HEK293 (cell line): ENCODE measurements at regions not wholly inside any gene's neighbourhood (a gene's known extent, or its start where the extent isn't known, plus 50 kb on each side); places are given as distances from the start of the nearest gene placed in this dataset.

Experiments
- GLI4 ChIP-seq: fragments of 450-650 bp; formaldehyde crosslinking; IDR thresholded peaks from 2 replicates; pipeline ENCODE4 v1.5.1; 2016; ENCODE audit warnings: missing biosample characterization, missing genetic modification characterization
- IKZF3 ChIP-seq: fragments of 450-650 bp; IDR thresholded peaks from 2 replicates; pipeline ENCODE4 v1.5.0; 2018; ENCODE audit warnings: missing biosample characterization, mild to moderate bottlenecking, missing genetic modification characterization, moderate library complexity
- KLF8 ChIP-seq: fragments of 450-650 bp; formaldehyde crosslinking; IDR thresholded peaks from 2 replicates; pipeline ENCODE4 v1.5.1; 2016; ENCODE audit warnings: missing biosample characterization, missing genetic modification characterization
- PRDM2 ChIP-seq: fragments of 450-650 bp; formaldehyde crosslinking; IDR thresholded peaks from 2 replicates; pipeline ENCODE4 v1.5.1; 2016; ENCODE audit warnings: missing biosample characterization, missing genetic modification characterization, borderline replicate concordance
- ZFHX2 ChIP-seq: fragments of 450-650 bp; formaldehyde crosslinking; conservative IDR thresholded peaks from 2 replicates; pipeline ENCODE4 v1.5.1; 2016; ENCODE audit warnings: missing biosample characterization, missing genetic modification characterization
- ZFP41 ChIP-seq: fragments of 450-650 bp; formaldehyde crosslinking; IDR thresholded peaks from 2 replicates; pipeline ENCODE4 v1.5.1; 2016; ENCODE audit warnings: missing biosample characterization, missing genetic modification characterization, borderline replicate concordance
- ZNF146 ChIP-seq: fragments of 450-650 bp; formaldehyde crosslinking; IDR thresholded peaks from 2 replicates; pipeline ENCODE4 v1.5.1; 2016; ENCODE audit warnings: missing biosample characterization, missing genetic modification characterization
- ZNF473 ChIP-seq: fragments of 450-650 bp; formaldehyde crosslinking; IDR thresholded peaks from 2 replicates; pipeline ENCODE4 v1.5.1; 2017; ENCODE audit warnings: missing biosample characterization, missing genetic modification characterization
- ZNF529 ChIP-seq: fragments of 450-650 bp; formaldehyde crosslinking; IDR thresholded peaks from 2 replicates; pipeline ENCODE4 v1.5.1; 2017; ENCODE audit warnings: missing genetic modification characterization, missing biosample characterization; ENCODE audit not compliant: insufficient replicate concordance
- ZNF530 ChIP-seq: fragments of 450-650 bp; formaldehyde crosslinking; IDR thresholded peaks from 2 replicates; pipeline ENCODE4 v1.5.1; 2016; ENCODE audit warnings: low read depth, missing biosample characterization, missing genetic modification characterization
- ZNF610 ChIP-seq: fragments of 450-650 bp; formaldehyde crosslinking; IDR thresholded peaks from 2 replicates; pipeline ENCODE4 v1.5.1; 2016; ENCODE audit warnings: missing biosample characterization, missing genetic modification characterization, borderline replicate concordance
- ZNF639 ChIP-seq: fragments of 450-650 bp; formaldehyde crosslinking; IDR thresholded peaks from 2 replicates; pipeline ENCODE4 v1.5.1; 2016; ENCODE audit warnings: missing biosample characterization, missing genetic modification characterization
- ZNF677 ChIP-seq: fragments of 450-650 bp; IDR thresholded peaks from 2 replicates; pipeline ENCODE4 v1.5.0; 2018; ENCODE audit warnings: missing biosample characterization, mild to moderate bottlenecking, missing genetic modification characterization, moderate library complexity
- ZNF701 ChIP-seq: fragments of 450-650 bp; formaldehyde crosslinking; IDR thresholded peaks from 2 replicates; pipeline ENCODE4 v1.5.1; 2016; ENCODE audit warnings: missing biosample characterization, missing genetic modification characterization
- ZNF707 ChIP-seq: fragments of 450-650 bp; formaldehyde crosslinking; IDR thresholded peaks from 2 replicates; pipeline ENCODE4 v1.5.1; 2016; ENCODE audit warnings: missing biosample characterization, missing genetic modification characterization
- ZNF791 ChIP-seq: fragments of 450-650 bp; formaldehyde crosslinking; IDR thresholded peaks from 2 replicates; pipeline ENCODE4 v1.5.1; 2016; ENCODE audit warnings: missing biosample characterization, missing genetic modification characterization
- ZNF792 ChIP-seq: fragments of 450-650 bp; formaldehyde crosslinking; IDR thresholded peaks from 2 replicates; pipeline ENCODE4 v1.5.1; 2016; ENCODE audit warnings: missing biosample characterization, missing genetic modification characterization
- ZNF830 ChIP-seq: fragments of 450-650 bp; IDR thresholded peaks from 2 replicates; pipeline ENCODE4 v1.5.0; 2018; ENCODE audit warnings: missing biosample characterization, missing genetic modification characterization, low read depth, mild to moderate bottlenecking, moderate library complexity
- ZNF837 ChIP-seq: fragments of 450-650 bp; formaldehyde crosslinking; IDR thresholded peaks from 2 replicates; pipeline ENCODE4 v1.5.1; 2016; ENCODE audit warnings: missing biosample characterization, missing genetic modification characterization
- ZNF843 ChIP-seq: fragments of 450-650 bp; formaldehyde crosslinking; IDR thresholded peaks from 2 replicates; pipeline ENCODE4 v1.5.1; 2016; ENCODE audit warnings: missing biosample characterization, missing genetic modification characterization
- ZSCAN23 ChIP-seq: fragments of 450-650 bp; formaldehyde crosslinking; IDR thresholded peaks from 2 replicates; pipeline ENCODE4 v1.5.1; 2016; ENCODE audit warnings: missing biosample characterization, missing genetic modification characterization
- ZSCAN30 ChIP-seq: fragments of 450-650 bp; IDR thresholded peaks from 2 replicates; pipeline ENCODE4 v1.5.1; 2018; ENCODE audit warnings: missing biosample characterization, mild to moderate bottlenecking, missing genetic modification characterization, moderate library complexity
- TF ChIP-seq, protein P1 (sequence below): fragments of 450-650 bp; formaldehyde crosslinking; IDR thresholded peaks from 2 replicates; pipeline ENCODE4 v1.5.1; 2016; ENCODE audit warnings: missing biosample characterization, missing genetic modification characterization
- TF ChIP-seq, protein P2 (sequence below): fragments of 450-650 bp; IDR thresholded peaks from 2 replicates; pipeline ENCODE4 v1.5.1; 2018; ENCODE audit warnings: missing biosample characterization, missing genetic modification characterization
- TF ChIP-seq, protein P3 (sequence below): fragments of 450-650 bp; formaldehyde crosslinking; IDR thresholded peaks from 2 replicates; pipeline ENCODE4; 2016; ENCODE audit warnings: missing biosample characterization, missing genetic modification characterization
- TF ChIP-seq, protein P4 (sequence below): sonication (generic); formaldehyde crosslinking; IDR thresholded peaks from 2 replicates; pipeline ENCODE4 v1.8.1; 2022; ENCODE audit warnings: mild to moderate bottlenecking, moderate library complexity, missing genetic modification reagents

DNA sequence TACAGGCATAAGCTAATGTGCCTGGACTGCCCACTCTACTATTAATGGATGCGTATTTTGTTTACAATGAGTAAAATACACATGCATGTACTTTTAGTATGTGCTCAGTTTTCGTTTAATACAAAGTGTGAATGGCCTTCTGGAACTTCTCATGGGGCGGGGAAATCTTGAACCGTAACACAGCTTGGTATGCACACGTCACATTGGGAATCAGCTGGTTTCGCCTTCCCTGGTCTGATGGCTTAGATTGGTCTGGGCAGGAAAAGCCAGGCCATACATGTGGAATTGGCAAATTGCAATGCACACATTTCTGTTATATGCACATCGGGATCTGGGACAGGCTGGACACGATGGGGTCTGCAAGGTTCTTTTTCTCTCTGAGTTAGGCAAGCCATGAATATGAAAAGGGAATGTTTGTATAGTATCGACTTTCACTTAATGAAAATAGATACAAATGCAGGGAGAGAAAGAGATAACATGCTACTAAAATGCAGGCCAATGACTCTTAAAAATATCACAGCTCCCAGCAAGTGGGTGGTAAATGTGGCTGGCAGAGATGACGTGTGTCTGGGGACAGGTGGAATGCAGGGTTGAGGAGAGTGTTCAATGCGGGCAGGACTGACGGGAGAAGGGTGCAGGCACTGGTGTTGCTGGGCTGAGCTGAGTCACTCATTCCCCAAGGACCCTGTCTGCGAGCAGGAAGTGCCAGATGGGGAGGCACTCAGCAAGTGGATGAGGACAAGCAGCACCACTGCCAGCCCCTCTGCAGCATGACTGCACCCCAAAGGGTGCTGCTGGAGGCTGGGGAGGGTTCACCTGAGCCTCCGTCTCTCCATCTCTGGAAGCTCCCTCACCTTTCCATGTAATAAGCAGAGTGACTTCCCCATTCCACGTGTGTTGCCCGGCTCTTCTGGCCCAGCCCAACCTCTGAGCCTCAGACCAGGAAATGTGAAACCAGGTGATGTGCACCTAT is 204.0 kb upstream of the GPR12 start (continued):
- no peak for TF ChIP-seq PRDM2 (tag by site-specific recombination)
- TF ChIP-seq ZNF529 (tag by site-specific recombination) = no peak
- no peak for TF ChIP-seq ZNF791
- peak; percentile 45; the same call in 1 of the 2 replicates for TF ChIP-seq ZFHX2
- no peak for TF ChIP-seq ZNF830 (tag by site-specific recombination)
- TF ChIP-seq ZNF146 (tag by site-specific recombination) = no peak
- no peak for TF ChIP-seq ZNF473 (tag by site-specific recombination)
- TF ChIP-seq, protein P1, sequence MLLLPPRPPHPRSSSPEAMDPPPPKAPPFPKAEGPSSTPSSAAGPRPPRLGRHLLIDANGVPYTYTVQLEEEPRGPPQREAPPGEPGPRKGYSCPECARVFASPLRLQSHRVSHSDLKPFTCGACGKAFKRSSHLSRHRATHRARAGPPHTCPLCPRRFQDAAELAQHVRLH (tag by site-specific recombination) = no peak
- TF ChIP-seq ZNF530 = no peak
- no peak for TF ChIP-seq ZNF677 (tag by site-specific recombination)
- no peak for TF ChIP-seq GLI4
- no peak for TF ChIP-seq ZNF701 (tag by site-specific recombination)
- no peak for TF ChIP-seq ZNF639 (tag by site-specific recombination)
- TF ChIP-seq, protein P2, sequence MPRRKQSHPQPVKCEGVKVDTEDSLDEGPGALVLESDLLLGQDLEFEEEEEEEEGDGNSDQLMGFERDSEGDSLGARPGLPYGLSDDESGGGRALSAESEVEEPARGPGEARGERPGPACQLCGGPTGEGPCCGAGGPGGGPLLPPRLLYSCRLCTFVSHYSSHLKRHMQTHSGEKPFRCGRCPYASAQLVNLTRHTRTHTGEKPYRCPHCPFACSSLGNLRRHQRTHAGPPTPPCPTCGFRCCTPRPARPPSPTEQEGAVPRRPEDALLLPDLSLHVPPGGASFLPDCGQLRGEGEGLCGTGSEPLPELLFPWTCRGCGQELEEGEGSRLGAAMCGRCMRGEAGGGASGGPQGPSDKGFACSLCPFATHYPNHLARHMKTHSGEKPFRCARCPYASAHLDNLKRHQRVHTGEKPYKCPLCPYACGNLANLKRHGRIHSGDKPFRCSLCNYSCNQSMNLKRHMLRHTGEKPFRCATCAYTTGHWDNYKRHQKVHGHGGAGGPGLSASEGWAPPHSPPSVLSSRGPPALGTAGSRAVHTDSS = no peak
- TF ChIP-seq ZNF610 = no peak
- 0 out of 2 replicates have a peak, but pooled peaks have one; percentile 15 for TF ChIP-seq IKZF3 (tag by site-specific recombination)
- no peak for TF ChIP-seq ZFP41
- no peak for TF ChIP-seq ZNF837
- TF ChIP-seq ZNF707 = no peak
- no peak; the same call in 1 of the 2 replicates for TF ChIP-seq ZNF843 (tag by site-specific recombination)
- no peak for TF ChIP-seq ZSCAN30 (tag by site-specific recombination)
- TF ChIP-seq, protein P3, sequence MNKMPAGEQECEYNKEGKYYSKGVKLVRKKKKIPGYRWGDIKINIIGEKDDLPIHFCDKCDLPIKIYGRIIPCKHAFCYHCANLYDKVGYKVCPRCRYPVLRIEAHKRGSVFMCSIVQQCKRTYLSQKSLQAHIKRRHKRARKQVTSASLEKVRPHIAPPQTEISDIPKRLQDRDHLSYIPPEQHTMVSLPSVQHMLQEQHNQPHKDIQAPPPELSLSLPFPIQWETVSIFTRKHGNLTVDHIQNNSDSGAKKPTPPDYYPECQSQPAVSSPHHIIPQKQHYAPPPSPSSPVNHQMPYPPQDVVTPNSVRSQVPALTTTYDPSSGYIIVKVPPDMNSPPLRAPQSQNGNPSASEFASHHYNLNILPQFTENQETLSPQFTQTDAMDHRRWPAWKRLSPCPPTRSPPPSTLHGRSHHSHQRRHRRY (tag by site-specific recombination) = no peak
- peak; percentile 29; the same call in 1 of the 2 replicates for TF ChIP-seq KLF8 (tag by site-specific recombination)
- TF ChIP-seq, protein P4, sequence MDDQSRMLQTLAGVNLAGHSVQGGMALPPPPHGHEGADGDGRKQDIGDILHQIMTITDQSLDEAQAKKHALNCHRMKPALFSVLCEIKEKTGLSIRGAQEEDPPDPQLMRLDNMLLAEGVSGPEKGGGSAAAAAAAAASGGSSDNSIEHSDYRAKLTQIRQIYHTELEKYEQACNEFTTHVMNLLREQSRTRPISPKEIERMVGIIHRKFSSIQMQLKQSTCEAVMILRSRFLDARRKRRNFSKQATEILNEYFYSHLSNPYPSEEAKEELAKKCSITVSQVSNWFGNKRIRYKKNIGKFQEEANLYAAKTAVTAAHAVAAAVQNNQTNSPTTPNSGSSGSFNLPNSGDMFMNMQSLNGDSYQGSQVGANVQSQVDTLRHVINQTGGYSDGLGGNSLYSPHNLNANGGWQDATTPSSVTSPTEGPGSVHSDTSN (CRISPR knock-in tag) = no peak
- TF ChIP-seq ZNF792 (tag by site-specific recombination) = no peak
- TF ChIP-seq ZSCAN23 (tag by site-specific recombination) = no peak
